HEK293T (cell line): ENCODE measurements at regions not wholly inside any gene's neighbourhood (a gene's known extent, or its start where the extent isn't known, plus 50 kb on each side); places are given as distances from the start of the nearest gene placed in this dataset.

Experiments
- CTCF ChIA-PET: fragments of 350-600 bp; formaldehyde crosslinking; extraction: SDS; loops from one replicate; lab custom pipeline; 2021; ENCODE audit warnings: antibody characterized with exemption, inconsistent platforms; lab: Yijun Ruan, JAX
- POLR2A ChIA-PET: fragments of 350-600 bp; formaldehyde crosslinking; extraction: SDS; loops from one replicate; lab custom pipeline; 2020; ENCODE audit warnings: antibody characterized with exemption, inconsistent platforms; lab: Yijun Ruan, JAX
- DNase-seq: peaks from one replicate; pipeline ENCODE4 v3.0.0; 2012; ENCODE audit warnings: mixed read lengths; ENCODE audit errors: extremely low spot score
- ARNT ChIP-seq: fragments of 450-650 bp; IDR thresholded peaks from 2 replicates; pipeline ENCODE4 v1.6.1; 2017; ENCODE audit warnings: mild to moderate bottlenecking
- BHLHE40 ChIP-seq: fragments of 450-650 bp; IDR thresholded peaks from 2 replicates; pipeline ENCODE4 v1.6.1; 2016; ENCODE audit warnings: mild to moderate bottlenecking, moderate library complexity, borderline replicate concordance
- CTBP1 ChIP-seq: fragments of 450-650 bp; IDR thresholded peaks from 2 replicates; pipeline ENCODE4 v1.6.1; 2016; ENCODE audit warnings: borderline replicate concordance
- ELF4 ChIP-seq: fragments of 450-650 bp; IDR thresholded peaks from 2 replicates; pipeline ENCODE4 v1.6.1; 2017; ENCODE audit warnings: antibody characterized with exemption
- FOXA1 ChIP-seq: fragments of 450-650 bp; IDR thresholded peaks from 2 replicates; pipeline ENCODE4 v1.6.1; 2016; ENCODE audit warnings: mild to moderate bottlenecking
- FOXK2 ChIP-seq: fragments of 450-650 bp; IDR thresholded peaks from 2 replicates; pipeline ENCODE4 v1.6.1; 2016; ENCODE audit warnings: mild to moderate bottlenecking
- FOXM1 ChIP-seq: fragments of 450-650 bp; IDR thresholded peaks from 2 replicates; pipeline ENCODE4 v1.6.1; 2017; ENCODE audit warnings: mild to moderate bottlenecking, borderline replicate concordance
- HDGF ChIP-seq: fragments of 450-650 bp; IDR thresholded peaks from 2 replicates; pipeline ENCODE4 v1.6.1; 2017; ENCODE audit warnings: antibody characterized with exemption, borderline replicate concordance
- L3MBTL2 ChIP-seq: fragments of 450-650 bp; conservative IDR thresholded peaks from 2 replicates; pipeline ENCODE4 v1.6.1; 2016; ENCODE audit warnings: mild to moderate bottlenecking
- LEF1 ChIP-seq: fragments of 450-650 bp; IDR thresholded peaks from 2 replicates; pipeline ENCODE4 v1.6.1; 2017; ENCODE audit warnings: mild to moderate bottlenecking, borderline replicate concordance
- NFRKB ChIP-seq: fragments of 450-650 bp; IDR thresholded peaks from 2 replicates; pipeline ENCODE4 v1.6.1; 2016; ENCODE audit warnings: mild to moderate bottlenecking, moderate library complexity
- SP1 ChIP-seq: fragments of 450-650 bp; IDR thresholded peaks from 2 replicates; pipeline ENCODE4 v1.6.1; 2017
- SUZ12 ChIP-seq: fragments of 450-650 bp; IDR thresholded peaks from 2 replicates; pipeline ENCODE4 v1.6.1; 2016; ENCODE audit warnings: mild to moderate bottlenecking
- TARDBP ChIP-seq: fragments of 450-650 bp; IDR thresholded peaks from 2 replicates; pipeline ENCODE4 v1.6.1; 2016
- ZNF384 ChIP-seq: fragments of 450-650 bp; IDR thresholded peaks from 2 replicates; pipeline ENCODE4 v1.6.1; 2016
- TF ChIP-seq, protein P1 (sequence below): fragments of 450-650 bp; IDR thresholded peaks from 2 replicates; pipeline ENCODE4 v1.6.1; 2016

DNA sequence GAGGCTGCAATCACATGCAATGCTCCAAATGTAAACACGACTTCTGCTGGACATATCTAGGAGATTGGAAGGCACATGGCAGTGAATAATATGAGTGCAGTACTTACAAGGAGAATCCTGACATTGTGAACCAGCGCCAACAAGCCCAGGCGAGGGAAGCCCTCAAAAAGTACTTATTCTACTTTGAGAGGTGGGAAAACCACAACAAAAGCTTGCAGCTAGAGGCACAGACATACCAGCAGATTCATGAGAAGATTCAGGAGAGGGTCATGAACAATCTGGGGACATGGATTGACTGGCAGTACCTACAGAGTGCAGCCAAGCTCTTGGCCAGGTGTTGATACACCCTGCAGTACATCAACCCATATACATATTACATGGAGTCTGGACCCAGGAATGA lies 475.7 kb upstream of the CDH2 start:
- ChIA-PET CTCF (no interaction called here), POLR2A (no interaction called here)
- DNase-seq: no peak
- no peak for TF ChIP-seq FOXA1
- no peak for TF ChIP-seq ARNT
- no peak for TF ChIP-seq HDGF
- TF ChIP-seq FOXK2: no peak
- no peak for TF ChIP-seq LEF1
- TF ChIP-seq FOXM1: no peak
- TF ChIP-seq ZNF384: no peak
- no peak for TF ChIP-seq NFRKB

DNA sequence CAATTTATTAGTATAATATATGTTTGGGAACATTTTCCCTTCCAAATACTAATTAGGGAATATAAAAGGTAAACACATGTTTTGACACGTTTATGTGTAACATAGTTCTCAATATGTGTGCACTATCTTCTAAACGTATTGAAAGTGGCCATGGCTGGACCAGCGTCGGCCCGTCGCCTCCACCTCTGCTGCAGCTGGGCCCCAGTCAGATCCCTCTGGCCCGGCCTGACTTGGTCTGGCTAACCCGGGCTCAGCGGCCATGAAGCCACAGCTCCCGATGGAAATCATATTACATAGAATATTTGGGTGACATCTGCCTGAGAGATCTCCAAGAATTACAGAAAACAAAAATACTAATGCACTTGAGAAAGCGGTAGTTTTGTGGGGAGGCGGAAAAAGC lies 474.4 kb upstream of the CDH2 start:
- ChIA-PET POLR2A (no interaction called here), CTCF (no interaction called here)
- no peak for DNase-seq
- TF ChIP-seq, protein P1, sequence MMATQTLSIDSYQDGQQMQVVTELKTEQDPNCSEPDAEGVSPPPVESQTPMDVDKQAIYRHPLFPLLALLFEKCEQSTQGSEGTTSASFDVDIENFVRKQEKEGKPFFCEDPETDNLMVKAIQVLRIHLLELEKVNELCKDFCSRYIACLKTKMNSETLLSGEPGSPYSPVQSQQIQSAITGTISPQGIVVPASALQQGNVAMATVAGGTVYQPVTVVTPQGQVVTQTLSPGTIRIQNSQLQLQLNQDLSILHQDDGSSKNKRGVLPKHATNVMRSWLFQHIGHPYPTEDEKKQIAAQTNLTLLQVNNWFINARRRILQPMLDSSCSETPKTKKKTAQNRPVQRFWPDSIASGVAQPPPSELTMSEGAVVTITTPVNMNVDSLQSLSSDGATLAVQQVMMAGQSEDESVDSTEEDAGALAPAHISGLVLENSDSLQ: no peak
- TF ChIP-seq SP1 (no peak), BHLHE40 (no peak), L3MBTL2 (no peak), FOXA1 (no peak)

DNA sequence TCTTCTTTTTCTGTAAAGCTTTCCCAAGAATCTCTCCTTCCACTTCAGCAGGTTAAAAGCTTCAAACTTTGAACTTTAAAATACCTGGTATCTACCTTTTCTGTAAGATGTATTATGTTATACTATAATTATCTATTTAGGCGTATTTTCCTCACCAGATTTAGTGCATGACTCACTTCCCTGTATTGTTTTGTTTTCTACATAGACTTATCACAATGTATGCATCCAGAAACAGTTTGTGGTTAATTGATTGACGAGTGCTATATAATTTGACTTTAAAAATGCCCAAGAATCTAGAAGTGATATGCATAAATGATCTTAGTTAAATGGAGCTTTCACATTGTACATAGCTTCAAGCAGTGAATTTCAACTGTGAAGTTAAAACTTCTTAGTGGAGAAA lies 473.9 kb upstream of the CDH2 start:
- no peak for DNase-seq
- ChIA-PET POLR2A (no interaction called here), CTCF (no interaction called here)
- no peak for TF ChIP-seq FOXM1
- TF ChIP-seq FOXA1: no peak
- TF ChIP-seq L3MBTL2: no peak
- TF ChIP-seq HDGF: no peak
- no peak for TF ChIP-seq TARDBP
- TF ChIP-seq SP1: no peak
- no peak for TF ChIP-seq FOXK2
- no peak for TF ChIP-seq LEF1
- no peak for TF ChIP-seq SUZ12
- no peak for TF ChIP-seq ELF4
- TF ChIP-seq CTBP1: no peak
- TF ChIP-seq, protein P1: no peak
- no peak for TF ChIP-seq ZNF384
- no peak for TF ChIP-seq ARNT
- TF ChIP-seq BHLHE40: no peak
- no peak for TF ChIP-seq NFRKB

DNA sequence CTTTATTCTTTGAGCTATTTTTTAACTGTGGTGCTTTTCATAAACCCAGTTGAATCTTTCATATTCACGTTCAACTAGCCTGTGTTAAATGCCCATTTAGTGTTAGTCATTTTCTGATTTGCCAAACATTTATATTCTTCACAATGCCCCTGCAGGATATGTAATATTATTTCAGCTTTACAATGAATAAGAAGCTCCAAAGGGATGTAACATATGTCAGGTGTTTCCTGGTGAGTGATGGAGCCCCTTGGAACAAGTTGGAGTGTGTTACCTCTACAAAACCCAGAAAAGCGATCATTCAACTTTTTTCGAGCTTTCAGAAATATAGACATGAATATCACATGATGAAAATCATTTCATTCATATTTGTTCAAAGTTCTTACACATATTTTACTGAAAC lies 471.0 kb upstream of the CDH2 start:
- no peak for TF ChIP-seq ARNT
- TF ChIP-seq NFRKB: no peak
- TF ChIP-seq ELF4: no peak
- no peak for TF ChIP-seq FOXA1
- CTCF ChIA-PET: no interaction called here

DNA sequence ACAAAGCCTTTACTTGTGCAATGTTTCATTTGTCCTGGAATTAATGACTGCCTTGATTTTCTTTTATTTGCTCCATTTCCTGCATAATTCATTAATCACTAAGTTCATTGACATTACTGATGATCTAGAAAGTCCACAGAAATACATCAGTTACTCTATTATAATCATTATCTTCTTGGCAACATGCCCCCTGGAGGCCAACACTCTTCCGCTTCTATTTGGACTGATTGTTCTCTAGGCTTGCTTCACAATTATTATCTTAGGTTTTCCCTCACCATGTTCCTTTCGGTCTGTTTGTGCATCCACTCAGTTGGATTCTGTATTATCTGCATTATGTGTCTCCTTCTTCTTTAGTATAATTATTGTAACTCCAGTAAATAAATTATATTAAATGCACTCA lies 461.0 kb upstream of the CDH2 start:
- ChIA-PET CTCF (no interaction called here), POLR2A (no interaction called here)
- TF ChIP-seq BHLHE40: no peak
- TF ChIP-seq CTBP1: no peak
- TF ChIP-seq, protein P1: no peak
- TF ChIP-seq FOXA1: no peak
- TF ChIP-seq ELF4: no peak
- TF ChIP-seq SUZ12: no peak
- TF ChIP-seq ZNF384: no peak
- no peak for TF ChIP-seq FOXK2
- TF ChIP-seq FOXM1: no peak
- no peak for TF ChIP-seq SP1
- TF ChIP-seq L3MBTL2: no peak
- no peak for TF ChIP-seq HDGF
- TF ChIP-seq ARNT: no peak
- TF ChIP-seq TARDBP: no peak
- TF ChIP-seq NFRKB: no peak
- no peak for TF ChIP-seq LEF1
- no peak for DNase-seq

More for the DNA sequence above, 471.0 kb upstream of the CDH2 start:
- POLR2A ChIA-PET: no interaction called here
- no peak for DNase-seq

DNA sequence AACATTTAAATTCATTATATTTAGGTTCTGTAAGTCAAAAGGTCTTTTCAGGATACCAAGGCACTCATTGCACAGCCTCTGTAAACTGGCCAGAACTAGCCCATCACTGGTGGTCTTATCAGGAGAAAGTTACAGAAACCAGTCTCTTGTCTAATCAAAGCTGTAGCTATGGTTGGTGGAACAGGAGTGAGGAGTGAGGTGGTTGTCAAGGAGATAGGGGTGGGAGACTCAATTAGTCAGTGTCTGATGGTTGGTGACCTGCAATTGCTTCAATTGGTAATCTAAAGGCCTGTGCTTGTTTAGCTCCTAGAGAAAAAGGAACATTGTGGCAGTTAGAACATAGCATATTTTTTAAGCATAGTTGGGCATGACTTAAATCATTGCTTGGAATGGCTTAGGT lies 458.6 kb upstream of the CDH2 start:
- TF ChIP-seq, protein P1: no peak
- TF ChIP-seq ARNT (no peak), SP1 (no peak), SUZ12 (no peak), ELF4 (no peak), NFRKB (no peak), FOXM1 (no peak), FOXA1 (no peak), L3MBTL2 (no peak)
- ChIA-PET POLR2A (no interaction called here), CTCF (no interaction called here)
- no peak for DNase-seq
